ENCODE measurements at regions not wholly inside any gene's neighbourhood (a gene's known extent, or its start where the extent isn't known, plus 50 kb on each side); places are given as distances from the start of the nearest gene placed in this dataset.

GRCh38 chr15:62934236-62934971 lies 108.1 kb upstream of the TPM1 start:
- no peak for DNase-seq

- peak; percentile 54 for DNase-seq
These were observed 107.1 kb upstream of the TPM1 start for GRCh38 chr15:62935300-62936081.

GRCh38 chr15:62938825-62939224 lies 103.7 kb upstream of the TPM1 start:
- DNase-seq: no peak

GRCh38 chr15:62940093-62940754 lies 102.3 kb upstream of the TPM1 start:
- no peak for DNase-seq

- peak; percentile 89 for DNase-seq
These were observed 101.7 kb upstream of the TPM1 start for GRCh38 chr15:62940755-62941361.

GRCh38 chr15:62941699-62942098 lies 100.8 kb upstream of the TPM1 start:
- DNase-seq: no peak

GRCh38 chr15:62942428-62942827 lies 100.1 kb upstream of the TPM1 start:
- no peak for DNase-seq

GRCh38 chr15:62945063-62945462 lies 97.5 kb upstream of the TPM1 start:
- no peak for DNase-seq

GRCh38 chr15:62945760-62946159 lies 96.8 kb upstream of the TPM1 start:
- peak; percentile 62 for DNase-seq

- no peak for DNase-seq
These were observed 95.6 kb upstream of the TPM1 start for GRCh38 chr15:62946940-62947339.

GRCh38 chr15:62950462-62950931 lies 92.0 kb upstream of the TPM1 start:
- DNase-seq: no peak

- DNase-seq: no peak
These were observed 91.1 kb upstream of the TPM1 start for GRCh38 chr15:62951481-62951880.

GRCh38 chr15:62953021-62953420 lies 89.5 kb upstream of the TPM1 start:
- no peak for DNase-seq

- DNase-seq: no peak
These were observed 89.0 kb upstream of the TPM1 start for GRCh38 chr15:62953496-62954045.

GRCh38 chr15:62957130-62957529 lies 85.4 kb upstream of the TPM1 start:
- peak; percentile 14 for DNase-seq

- no peak for DNase-seq
These were observed 83.8 kb upstream of the TPM1 start for GRCh38 chr15:62958528-62959363.

GRCh38 chr15:62961134-62961533 lies 81.4 kb upstream of the TPM1 start:
- no peak for DNase-seq

- DNase-seq: no peak
These were observed 80.2 kb upstream of the TPM1 start for GRCh38 chr15:62962101-62962995.

GRCh38 chr15:62964251-62964650 lies 78.3 kb upstream of the TPM1 start:
- DNase-seq: no peak

- DNase-seq: no peak
These were observed 76.1 kb upstream of the TPM1 start for GRCh38 chr15:62966294-62967078.
